Thyroid gland (tissue), 4 donors: ENCODE measurements at regions not wholly inside any gene's neighbourhood (a gene's known extent, or its start where the extent isn't known, plus 50 kb on each side); places are given as distances from the start of the nearest gene placed in this dataset.

ENCODE experiments used
- DNase-seq, 2 donors: peaks; one replicate each; pipeline ENCODE4 v3.0.0-alpha.2; 2019
- H3K27ac ChIP-seq, 3 donors: fragments of 200-600 bp; sonication (generic); 1 replicate in 2 of 3; 2 replicates in 1 of 3; pipeline ENCODE4 v1.5.1; 2016 to 2019; ENCODE audit warnings: mild to moderate bottlenecking in 1 of 3, moderate library complexity in 1 of 3
- H3K27me3 ChIP-seq: fragments of 200-600 bp; sonication (generic); one replicate; pipeline ENCODE4 v1.5.1; 2019
- H3K36me3 ChIP-seq, 2 donors: fragments of 200-600 bp; sonication (generic); one replicate each; pipeline ENCODE4 v1.5.1; 2016 to 2019
- H3K4me1 ChIP-seq, 2 donors: fragments of 200-600 bp; sonication (generic); one replicate each; pipeline ENCODE4 v1.5.1; 2017 to 2019
- H3K4me3 ChIP-seq, 3 donors: fragments of 200-600 bp; sonication (generic); replicated peaks in 1 of 3; 1 replicate in 2 of 3; 2 replicates in 1 of 3; pipeline ENCODE4 v1.5.1; 2016; ENCODE audit warnings: mild to moderate bottlenecking in 1 of 3
- H3K9me3 ChIP-seq: fragments of 200-600 bp; sonication (generic); one replicate; pipeline ENCODE4 v1.5.1; 2017
- POLR2A ChIP-seq, 2 donors: fragments of 450-650 bp; IDR thresholded peaks; one replicate each; pipeline ENCODE4 v1.6.1; 2017; ENCODE audit warnings: antibody characterized with exemption in 2 of 2, mild to moderate bottlenecking in 2 of 2, moderate library complexity in 1 of 2
- WGBS, 2 donors: methylation state at CpG; one replicate each; pipeline ENCODE4 v1.1.5; 2017; 5-methylcytosine and 5-hydroxymethylcytosine counted together
- intact Hi-C: fragments of 100-400 bp; cut with DNase I; formaldehyde crosslinking; loops from one replicate; pipeline ENCODE4 v1.15.1; 2023
- TF ChIP-seq, protein P1 (sequence below), 6 experiments: fragments of 200-600 bp in 3 of 6; fragments of 450-650 bp in 3 of 6; sonication (generic) in 3 of 6; IDR thresholded peaks; one replicate each; pipeline ENCODE4 v1.5.1; 2016 to 2019; ENCODE audit warnings: antibody characterized with exemption in 6 of 6, mild to moderate bottlenecking in 2 of 6, inconsistent platforms in 1 of 6, moderate library complexity in 1 of 6

- 95 to 96% methylated on average over 5 of the region's 5 CpGs for WGBS, 2 donors
- intact Hi-C loops = no loop called here
- Histone ChIP-seq H3K27me3 (no peaks in the 10 kb centered on the region), H3K9me3 (no peaks in the 10 kb centered on the region), H3K4me1 (no peaks in the 10 kb centered on the region), H3K36me3 (no peaks in the 10 kb centered on the region), H3K27ac (no peak overlapping the region), H3K4me3 (no peak overlapping the region)
- TF ChIP-seq, protein P1, sequence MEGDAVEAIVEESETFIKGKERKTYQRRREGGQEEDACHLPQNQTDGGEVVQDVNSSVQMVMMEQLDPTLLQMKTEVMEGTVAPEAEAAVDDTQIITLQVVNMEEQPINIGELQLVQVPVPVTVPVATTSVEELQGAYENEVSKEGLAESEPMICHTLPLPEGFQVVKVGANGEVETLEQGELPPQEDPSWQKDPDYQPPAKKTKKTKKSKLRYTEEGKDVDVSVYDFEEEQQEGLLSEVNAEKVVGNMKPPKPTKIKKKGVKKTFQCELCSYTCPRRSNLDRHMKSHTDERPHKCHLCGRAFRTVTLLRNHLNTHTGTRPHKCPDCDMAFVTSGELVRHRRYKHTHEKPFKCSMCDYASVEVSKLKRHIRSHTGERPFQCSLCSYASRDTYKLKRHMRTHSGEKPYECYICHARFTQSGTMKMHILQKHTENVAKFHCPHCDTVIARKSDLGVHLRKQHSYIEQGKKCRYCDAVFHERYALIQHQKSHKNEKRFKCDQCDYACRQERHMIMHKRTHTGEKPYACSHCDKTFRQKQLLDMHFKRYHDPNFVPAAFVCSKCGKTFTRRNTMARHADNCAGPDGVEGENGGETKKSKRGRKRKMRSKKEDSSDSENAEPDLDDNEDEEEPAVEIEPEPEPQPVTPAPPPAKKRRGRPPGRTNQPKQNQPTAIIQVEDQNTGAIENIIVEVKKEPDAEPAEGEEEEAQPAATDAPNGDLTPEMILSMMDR (IDR thresholded peaks at IDR 0.05) = no peak
- no peak for TF ChIP-seq POLR2A (IDR thresholded peaks at IDR 0.05)
- no peak for DNase-seq
These were observed 50.8 kb upstream of the ACSL3 start for GRCh38 chr2:222810044-222810443.
